ENCODE measurements at regions not wholly inside any gene's neighbourhood (a gene's known extent, or its start where the extent isn't known, plus 50 kb on each side); places are given as distances from the start of the nearest gene placed in this dataset.
"Not testable (repeated sequence)": the region's sequence is repeated elsewhere in the genome, so short reads cannot be mapped to it uniquely, and the experiment has no call there.

DNA sequence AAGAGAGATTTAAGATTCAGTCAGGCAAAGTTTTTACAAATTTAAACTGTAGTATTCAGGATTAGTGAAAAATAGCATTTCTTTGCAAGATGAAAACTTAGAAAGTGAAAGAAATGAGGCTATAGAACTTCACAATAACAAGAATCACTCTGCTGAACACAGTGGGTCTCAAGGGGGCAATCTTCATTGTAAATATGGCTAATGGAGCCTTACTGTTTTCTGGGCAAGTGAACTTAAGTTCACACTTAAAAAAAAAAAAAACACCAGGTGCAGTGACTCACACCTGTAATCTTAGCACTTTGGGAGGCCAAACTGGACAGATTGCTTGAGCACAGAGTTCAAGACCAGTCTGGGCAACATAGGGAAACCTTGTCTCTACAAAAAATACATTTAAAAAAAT lies 175.9 kb upstream of the SNX2 start:
- DNase-seq (ENCODE audit: low read depth), result no peak

DNA sequence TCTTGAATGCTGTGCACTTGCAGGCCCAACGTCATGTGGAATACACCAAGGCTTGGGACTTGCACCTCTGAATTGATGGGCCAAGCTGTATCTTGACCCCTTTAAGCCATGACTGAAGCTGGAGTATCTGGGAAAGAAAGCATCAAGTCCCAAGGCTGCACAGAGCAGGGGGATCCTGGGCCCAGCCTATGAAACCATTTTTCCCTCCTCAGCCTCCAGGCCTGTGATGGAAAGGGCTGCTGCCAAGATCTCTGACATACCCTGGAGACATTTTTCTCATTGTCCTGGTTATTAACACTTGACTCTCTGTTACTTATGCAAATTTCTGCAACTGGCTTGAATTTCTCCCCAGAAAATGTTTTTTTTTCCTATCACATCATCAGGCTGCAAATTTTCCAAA lies 174.0 kb upstream of the SNX2 start:
- no peak for DNase-seq (ENCODE audit: low read depth)

DNA sequence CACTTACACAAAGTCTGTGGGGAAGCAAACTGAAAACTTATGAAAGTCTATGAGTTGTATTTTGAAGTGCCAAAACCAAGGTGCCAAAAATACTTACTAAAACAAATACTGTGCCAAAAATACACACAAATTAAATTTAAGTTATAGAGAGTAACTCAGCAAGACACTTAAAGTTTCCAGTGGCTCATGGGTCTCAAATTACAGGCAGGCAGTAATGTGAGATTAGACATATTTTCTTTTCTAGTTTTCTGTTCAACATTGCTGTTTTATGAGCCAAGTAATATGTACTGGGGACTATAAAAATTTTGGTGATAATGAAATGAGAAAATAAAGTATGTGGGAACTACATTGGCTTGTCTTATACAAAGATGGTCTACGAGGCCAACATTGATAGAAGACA lies 172.2 kb upstream of the SNX2 start:
- no peak for DNase-seq (ENCODE audit: low read depth)

DNA sequence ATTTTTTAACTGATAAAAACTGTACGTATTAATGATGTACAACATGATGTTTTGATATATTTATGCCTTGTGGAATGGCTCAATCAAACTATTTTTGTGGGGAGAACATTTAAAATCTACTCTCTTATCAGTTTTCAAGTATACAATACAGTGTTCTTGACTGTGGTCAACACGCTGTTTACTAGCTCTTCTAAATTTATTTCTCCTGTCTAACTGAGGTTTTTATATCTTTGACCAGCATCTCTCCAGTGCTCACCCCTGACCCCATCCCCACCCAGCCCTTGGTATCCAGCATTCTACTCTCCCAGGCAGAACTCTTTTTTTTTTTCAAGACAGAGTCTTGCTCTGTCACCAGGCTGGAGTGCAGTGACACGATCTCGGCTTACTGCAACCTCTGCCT lies 169.6 kb upstream of the SNX2 start:
- no peak for DNase-seq (ENCODE audit: low read depth)

DNA sequence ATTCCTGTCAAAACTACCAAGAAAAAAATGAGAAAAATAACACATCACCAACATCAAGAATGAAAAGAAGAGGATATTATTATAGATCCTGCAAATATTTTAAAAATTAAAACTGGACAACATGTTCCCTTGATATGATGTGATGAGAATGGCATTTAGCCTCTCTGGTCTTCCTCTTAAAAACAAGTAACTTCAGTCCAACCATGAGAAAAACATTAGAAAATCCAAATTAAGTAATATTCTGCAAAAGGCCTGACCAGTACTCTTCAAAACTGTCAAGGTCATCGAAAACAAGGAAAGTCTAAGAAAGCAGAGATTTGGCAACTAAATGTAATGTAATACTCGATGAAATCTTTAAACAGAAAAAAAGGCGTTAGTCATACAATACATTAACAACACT lies 167.1 kb upstream of the SNX2 start:
- DNase-seq (ENCODE audit: low read depth), result no peak

DNA sequence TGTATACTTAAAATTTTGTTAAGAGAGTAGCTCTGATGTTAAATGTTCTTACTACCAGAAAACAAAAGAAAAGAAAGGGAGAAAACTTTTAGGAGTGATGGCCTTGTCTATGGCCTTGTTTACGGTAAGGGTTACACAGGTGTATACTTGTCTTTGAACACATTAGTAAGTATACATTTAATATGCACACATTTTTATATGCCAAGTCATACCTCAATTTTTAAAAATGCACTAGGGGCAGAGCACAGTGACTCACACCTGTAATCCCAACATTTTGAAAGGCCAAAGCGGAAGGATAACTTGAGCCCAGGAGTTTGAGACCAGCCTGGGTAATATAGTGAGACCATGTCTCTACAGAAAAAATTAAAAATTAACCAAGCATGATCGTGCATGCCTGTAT lies 166.7 kb upstream of the SNX2 start:
- DNase-seq (ENCODE audit: low read depth), result no peak

DNA sequence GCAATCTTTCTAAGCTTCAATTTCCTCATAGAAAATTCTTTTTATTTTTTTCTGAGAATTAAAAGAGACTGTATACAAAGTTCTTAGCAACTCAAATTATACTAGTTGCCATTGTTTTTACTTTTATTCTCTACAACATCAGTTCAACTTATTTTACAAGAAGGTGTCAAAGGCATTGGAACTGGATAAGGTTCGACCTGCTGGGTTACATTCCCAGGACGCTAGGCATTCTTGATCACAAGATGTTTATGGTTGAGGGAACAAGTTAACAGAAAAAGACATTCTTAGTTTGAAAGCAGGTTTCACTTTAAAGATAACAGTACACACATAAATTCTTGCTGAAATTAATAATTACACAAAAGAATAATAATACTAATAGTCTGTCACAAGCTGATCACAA lies 163.5 kb upstream of the SNX2 start:
- DNase-seq (ENCODE audit: low read depth), result no peak

DNA sequence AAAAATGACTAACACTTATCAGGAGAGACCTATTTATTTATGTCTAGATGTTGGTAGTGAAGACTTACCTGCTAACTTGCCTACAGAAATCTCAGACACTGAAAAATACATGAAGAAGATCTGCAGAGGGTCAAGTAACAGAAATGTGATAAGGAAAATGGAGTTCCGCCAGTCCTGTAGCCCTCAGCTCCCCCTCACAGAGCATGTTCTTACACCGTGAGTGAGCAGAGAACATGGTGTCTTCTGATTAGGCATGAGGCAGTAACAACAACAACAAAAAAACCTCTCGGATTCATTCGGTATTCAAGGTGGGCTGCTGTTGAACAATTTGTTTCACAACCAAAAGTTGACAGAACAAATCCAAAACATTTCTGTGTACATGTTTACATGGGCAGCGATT lies 162.0 kb upstream of the SNX2 start:
- no peak for DNase-seq (ENCODE audit: low read depth)

DNA sequence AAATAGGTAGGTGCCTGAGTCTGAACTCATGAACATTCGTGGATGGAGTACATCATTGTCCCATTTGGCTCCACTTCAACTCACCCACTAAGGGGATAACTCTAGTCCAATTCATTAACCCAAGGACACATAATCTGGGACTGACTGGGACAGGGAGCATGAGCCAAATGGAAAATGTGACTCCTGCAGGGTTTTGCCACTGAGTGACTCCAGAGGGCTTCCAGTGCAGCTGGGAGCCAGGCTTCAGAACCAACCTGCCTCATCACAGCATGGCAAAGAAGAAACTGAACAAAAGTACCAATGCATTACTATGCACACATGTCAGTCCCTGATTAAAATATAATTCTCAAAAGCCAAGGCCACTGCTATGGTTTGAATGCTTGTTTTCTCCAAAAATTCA lies 159.7 kb upstream of the SNX2 start:
- no peak for DNase-seq (ENCODE audit: low read depth)

DNA sequence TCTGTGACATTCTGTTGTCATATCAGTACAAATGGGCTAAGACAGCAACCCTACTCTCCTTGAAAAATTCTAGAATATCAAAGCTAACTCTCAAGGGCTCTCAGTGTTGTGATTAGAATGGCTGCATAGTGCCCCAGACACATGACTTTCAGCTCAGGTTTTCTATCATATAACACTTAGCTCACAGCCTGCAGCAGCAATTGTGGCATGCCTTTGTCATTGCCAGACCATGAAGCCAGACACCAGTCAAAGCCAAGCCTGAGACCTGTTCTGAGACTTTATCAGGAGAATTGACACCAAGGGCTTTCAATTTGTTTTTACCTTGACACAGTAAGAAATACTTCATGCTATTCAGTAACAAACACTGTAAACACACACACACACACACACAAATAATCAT lies 159.0 kb upstream of the SNX2 start:
- no peak for DNase-seq (ENCODE audit: low read depth)

DNA sequence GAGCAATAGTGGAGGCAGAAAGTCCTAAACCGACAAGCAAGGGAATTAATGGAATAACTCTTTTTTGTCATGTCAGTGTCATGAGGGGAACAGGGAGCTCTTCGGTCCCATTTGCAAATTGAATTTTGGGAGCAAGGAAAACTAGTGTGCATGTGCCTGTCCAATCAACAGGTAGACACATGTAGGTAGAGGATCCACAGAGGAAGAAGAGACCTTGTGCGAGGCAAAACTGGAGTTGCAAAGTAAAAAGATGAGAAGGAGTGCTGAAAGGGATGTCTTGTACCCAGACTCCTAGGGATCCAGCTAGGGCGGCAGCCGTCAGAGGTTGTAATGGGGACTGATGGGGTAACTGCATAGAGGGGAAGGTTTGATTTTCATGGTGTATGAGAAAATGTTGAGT lies 156.8 kb upstream of the SNX2 start:
- not testable (repeated sequence) for DNase-seq (ENCODE audit: low read depth)

DNA sequence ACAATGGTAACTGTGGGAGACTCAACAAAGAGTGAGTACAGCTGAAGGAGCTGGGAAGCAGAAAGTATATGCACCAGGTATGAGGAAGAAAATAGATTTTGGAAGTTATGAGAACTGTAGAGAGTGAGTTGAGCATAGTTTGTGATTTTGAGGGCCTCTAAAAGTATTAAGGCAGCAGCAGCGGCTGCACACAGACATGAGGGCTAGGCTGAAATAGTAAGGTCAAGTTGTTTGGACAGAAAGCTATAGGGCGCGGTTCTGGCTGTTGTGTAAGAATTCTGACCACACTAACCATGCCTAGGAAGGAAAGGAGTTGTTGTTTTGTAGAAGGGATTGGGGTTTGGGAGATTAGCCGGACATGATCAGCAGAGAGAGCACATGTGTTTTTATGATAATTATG lies 154.1 kb upstream of the SNX2 start:
- DNase-seq (ENCODE audit: low read depth), result not testable (repeated sequence)

DNA sequence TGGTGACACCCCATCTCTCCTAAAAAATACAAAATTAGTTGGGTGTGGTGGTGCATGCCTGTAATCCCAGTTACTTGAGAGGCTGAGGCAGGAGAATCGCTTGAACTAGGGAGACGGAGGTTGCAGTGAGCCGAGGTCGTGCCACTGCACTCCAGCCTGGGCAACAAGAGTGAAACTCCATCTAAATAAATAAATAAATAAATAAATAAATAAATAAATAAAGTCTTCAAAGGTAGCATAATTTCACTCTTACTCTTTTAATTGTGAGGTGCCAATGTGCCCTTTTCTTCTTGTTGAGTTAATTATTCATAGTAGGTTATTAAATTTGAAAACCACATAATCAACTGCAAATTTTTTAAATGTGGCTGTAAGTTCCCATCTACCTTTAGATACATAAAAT lies 146.2 kb upstream of the SNX2 start:
- not testable (repeated sequence) for DNase-seq (ENCODE audit: low read depth)

DNA sequence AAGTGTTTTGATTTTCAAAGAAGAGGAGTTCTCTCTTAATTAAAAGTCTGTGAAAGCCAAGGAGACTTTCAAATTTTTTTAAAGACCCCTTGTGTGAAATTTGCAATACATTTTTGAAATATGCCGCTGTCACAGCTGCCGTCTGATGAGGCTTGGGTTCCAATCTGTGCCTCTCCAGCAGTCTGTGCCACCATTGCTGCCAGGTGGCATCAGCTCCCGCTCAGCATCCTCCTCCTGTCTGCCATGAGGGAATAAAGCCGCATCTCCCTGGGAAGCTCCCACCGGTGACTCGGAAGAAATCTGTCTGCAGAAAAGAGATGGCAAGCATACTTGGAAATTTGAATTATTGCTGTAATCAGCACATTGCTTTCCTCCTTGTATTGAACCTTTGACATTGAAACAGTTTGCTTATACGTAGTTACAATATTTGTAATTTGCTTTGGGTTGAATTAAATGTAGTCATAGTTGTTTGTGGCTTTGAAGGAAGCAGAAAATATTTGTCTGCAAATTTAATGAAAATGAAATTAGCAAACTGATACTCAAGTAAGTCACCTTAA lies 145.7 kb upstream of the SNX2 start:
- no peak for DNase-seq (ENCODE audit: low read depth)

DNA sequence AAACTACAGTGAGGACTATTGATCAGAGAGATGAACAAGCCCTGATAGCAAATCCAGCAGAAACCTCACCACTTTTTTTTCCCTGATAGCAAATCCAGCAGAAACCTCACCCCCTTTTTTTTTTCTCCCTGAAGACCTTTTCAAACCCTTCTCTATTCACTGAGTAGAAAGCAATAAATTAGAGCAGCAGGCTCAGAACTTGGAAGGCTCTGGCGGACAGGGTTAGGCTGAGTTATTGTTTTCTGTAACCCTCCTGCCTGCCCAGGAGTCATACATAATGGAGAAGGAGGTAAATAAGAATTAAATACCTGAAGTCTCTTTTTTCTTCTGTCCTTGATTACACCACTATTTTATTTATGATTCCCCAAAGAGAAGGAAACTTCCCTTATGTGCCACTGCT lies 136.3 kb upstream of the SNX2 start:
- no peak for DNase-seq (ENCODE audit: low read depth)

DNA sequence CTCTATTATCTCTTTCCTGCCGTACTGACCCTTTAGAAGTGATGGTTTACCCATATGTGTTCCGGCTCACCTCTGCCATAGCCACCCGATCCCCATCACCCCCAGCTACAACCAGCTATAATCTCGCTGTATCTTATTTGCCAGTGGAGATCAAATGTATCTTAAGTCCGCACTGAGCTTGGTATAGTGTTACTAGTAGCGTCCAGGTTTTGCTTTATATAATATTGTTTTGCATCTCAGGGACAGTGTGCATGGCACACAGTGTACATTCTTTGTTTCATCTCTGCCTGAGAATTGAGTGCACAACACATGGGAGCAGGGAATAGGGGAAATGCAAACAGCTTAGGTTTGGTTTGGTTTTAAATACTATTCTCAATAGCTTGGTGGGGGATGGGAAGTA lies 135.8 kb upstream of the SNX2 start:
- DNase-seq (ENCODE audit: low read depth), result no peak

DNA sequence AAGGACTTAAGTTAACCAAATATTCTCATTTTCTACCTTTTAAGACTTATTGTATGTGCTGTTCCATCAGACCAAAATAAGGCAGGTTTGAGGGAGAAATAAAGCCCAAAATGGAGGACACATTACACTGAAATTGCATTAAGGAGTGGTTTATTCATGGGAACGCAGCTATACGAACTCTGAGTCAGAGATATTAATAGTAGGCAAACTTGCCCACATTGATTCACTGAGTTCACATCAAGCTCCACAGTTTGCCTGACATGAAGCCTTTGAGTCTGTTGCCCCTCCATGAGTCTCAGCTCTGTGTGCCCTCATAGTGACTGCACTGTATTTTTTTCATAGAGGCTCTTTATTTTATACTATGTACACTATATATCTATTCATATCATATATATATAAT lies 135.0 kb upstream of the SNX2 start:
- DNase-seq (ENCODE audit: low read depth), result peak; percentile 48

DNA sequence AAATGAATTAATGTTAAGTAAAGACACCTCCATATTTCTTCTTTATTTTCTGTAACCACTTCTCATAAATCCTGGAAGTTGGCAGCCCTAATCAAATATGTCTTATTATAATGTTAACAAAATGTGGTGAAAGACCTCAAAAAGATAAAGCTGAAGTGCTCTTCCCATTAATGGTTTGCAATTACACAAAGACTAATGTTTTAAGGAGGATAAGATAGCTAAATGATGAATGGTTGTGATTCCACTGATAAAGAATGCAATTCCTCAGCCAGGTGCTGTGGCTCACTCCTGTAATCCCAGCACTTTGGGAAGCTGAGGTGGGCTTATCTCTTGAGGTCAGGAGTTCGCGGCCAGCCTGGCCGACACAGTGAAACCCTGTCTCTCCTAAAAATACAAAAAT lies 125.8 kb upstream of the SNX2 start:
- no peak for DNase-seq (ENCODE audit: low read depth)

DNA sequence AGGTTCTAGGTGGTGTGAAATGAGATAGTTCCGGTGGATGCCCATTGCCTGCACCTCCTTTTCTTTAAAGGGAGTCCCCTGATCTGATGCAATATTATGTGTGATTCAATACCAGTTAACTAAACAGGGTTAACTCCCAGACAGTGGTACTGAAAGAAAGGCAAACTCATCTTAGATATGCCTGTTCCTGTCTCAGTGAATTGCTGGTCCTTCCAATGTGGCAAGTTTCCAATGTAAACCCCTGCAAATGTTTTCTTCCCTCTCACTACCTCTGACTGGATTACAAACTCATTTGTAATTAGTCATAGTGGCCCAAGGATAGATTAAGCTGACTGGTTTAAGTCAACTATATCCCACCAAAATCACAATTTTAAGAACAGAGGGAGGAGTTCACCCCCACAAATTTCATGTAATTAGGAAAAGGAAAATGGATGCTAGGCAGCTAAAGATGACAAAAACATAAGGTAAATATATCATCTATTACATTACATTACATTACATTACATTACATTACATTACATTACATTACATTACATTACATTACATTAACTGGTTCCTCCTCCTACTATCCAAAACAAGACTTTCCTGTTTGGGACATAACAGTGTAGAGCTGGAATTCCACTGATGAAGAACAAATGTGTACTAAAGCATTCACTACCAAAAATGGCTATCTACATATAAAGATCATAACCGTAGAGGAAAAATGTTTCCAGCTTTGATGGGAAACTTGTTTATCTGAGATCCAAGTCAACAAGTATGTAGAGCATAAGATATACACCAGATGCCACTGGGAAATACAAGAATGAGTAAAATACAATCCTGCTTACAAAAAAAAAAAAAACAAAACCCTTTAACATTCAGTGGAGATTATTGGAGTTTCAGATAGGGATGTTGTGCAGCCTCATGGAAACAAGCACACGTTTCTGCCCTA lies 121.5 kb upstream of the SNX2 start:
- DNase-seq (ENCODE audit: low read depth), result peak; percentile 56

DNA sequence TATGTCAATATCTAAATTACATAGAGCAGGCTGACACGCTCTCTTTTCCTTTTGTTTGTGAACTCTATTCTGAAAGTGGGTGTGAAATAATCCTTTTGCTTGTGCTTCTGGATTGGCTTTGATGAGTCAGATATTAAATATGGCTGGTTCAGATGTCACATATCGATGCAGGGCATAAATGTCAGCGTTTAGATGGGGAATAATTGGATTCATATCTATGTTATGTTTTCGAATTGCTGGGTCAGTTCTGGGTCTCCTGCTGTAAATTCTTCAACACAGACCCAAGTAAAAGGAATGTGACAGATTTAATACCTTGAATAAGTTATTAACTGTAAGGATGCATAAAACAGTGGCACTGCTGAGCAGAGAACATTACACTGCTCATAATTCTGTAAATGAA lies 118.7 kb upstream of the SNX2 start:
- no peak for DNase-seq (ENCODE audit: low read depth)

DNA sequence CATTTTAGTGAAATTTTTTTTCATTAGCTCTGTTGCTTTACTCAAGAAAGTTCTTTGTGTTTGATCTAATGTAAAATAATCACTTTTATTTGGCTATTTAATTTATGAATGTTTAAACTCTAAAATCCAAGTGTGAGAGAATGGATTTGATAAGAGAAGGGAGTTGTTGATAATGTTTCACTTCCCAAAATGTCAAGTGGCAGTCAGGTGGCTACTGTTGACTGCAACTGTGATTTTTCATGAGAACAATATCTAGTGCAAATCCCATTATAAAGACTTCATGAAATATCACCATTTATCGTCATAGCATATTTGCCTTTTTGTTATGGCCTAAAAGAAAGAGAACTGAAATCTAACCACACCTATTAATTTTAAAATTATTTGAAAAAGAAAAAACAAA lies 118.3 kb upstream of the SNX2 start:
- DNase-seq (ENCODE audit: low read depth), result no peak

DNA sequence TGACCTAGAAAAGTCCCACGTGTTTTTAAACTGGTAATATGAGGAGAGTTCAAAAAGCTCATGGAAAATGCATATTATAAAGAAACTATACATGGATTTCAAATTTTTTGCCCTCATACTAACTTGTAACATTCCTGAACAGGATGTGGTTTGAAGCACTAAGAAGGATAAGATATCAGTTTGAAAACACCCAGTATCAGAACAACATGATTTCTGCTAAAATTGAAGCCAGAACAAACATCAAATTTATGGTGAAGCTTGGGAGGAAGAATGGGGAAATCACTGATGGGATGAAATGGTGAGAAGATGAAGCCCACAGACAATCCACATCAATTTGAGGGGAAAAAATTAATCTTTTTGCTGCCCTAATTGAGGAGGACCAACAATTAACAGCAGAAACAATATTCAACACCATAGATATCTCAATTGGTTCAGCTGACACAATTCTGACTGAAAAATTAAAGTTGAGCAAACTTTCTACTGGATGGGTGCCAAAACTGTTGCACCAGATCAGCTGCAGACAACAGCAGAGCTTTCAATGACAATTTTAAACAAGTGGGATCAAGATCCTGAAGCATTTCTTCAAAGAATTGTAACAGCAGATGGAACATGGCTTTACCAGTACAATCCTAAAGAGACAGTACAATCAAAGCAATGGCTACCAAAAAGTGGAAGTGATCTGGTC lies 113.2 kb upstream of the SNX2 start:
- DNase-seq (ENCODE audit: low read depth), result no peak

DNA sequence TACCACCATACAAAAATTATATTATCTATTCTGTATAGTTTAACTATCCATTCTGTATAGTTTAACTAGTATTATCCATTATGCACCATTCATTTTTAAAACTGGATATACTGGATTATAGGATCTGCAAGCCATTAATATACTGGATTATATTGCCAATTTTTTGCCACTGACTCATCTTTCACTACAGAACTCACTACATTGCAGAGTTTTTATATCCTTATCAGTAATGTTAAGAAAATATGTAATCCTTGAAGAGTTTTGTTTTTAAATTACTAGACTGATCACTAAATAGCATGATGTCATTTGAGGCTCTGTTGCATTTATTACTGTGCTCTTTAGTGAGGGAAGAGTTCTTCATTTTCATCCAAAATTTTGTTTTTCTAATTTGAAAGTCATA lies 109.8 kb upstream of the SNX2 start:
- DNase-seq (ENCODE audit: low read depth), result no peak

All from HT1080 (cell line).